ENCODE measurements at regions not wholly inside any gene's neighbourhood (a gene's known extent, or its start where the extent isn't known, plus 50 kb on each side); places are given as distances from the start of the nearest gene placed in this dataset.

GRCh38 chrX:118189000-118189399 lies 72.4 kb upstream of the KLHL13 start:
- Histone ChIP-seq H3K4me1 (ENCODE audit: control insufficient read depth, insufficient read depth, low read length) (no peaks in the 10 kb centered on the region), H3K9me3 (ENCODE audit: control insufficient read depth, low read length) (no peaks in the 10 kb centered on the region), H3K4me3 (ENCODE audit: low read length) (no peak overlapping the region), H3K27ac (ENCODE audit: low read depth, low read length) (no peak overlapping the region), H3K27me3 (ENCODE audit: control insufficient read depth, insufficient read depth, low read length, poor library complexity, severe bottlenecking) (no peaks in the 10 kb centered on the region), H3K9ac (ENCODE audit: extremely low read depth, low read length, poor library complexity, severe bottlenecking) (no peak overlapping the region), H3K36me3 (ENCODE audit: control insufficient read depth, insufficient read depth, low read length) (no peaks in the 10 kb centered on the region)
- WGBS, 2 experiments (ENCODE audit: insufficient coverage in 1 of 2, insufficient read length in 1 of 2) = 94% methylated on average over 3 of the region's 3 CpGs; no CpG with 5 or more reads in 1 of the 2 experiments
- H3K4me1 Mint-ChIP-seq = no peaks in the 10 kb centered on the region
- no peaks in the 10 kb centered on the region for H3K36me3 Mint-ChIP-seq (ENCODE audit: low read depth)
- no peak for TF ChIP-seq CTCF (conservative IDR thresholded peaks at IDR 0.05)
- peaks cover 31% of the 10 kb centered on the region for H3K9me3 Mint-ChIP-seq
- H3K27ac Mint-ChIP-seq = no peak overlapping the region
- H3K27me3 Mint-ChIP-seq (ENCODE audit: insufficient read depth) = no peaks in the 10 kb centered on the region
- H3K4me3 Mint-ChIP-seq = no peak overlapping the region
- no peak for DNase-seq

GRCh38 chrX:118189628-118190027 lies 73.0 kb upstream of the KLHL13 start:
- 74% methylated on average over 3 of the region's 3 CpGs; no CpG with 5 or more reads in 1 of the 2 experiments for WGBS, 2 experiments (ENCODE audit: insufficient coverage in 1 of 2, insufficient read length in 1 of 2)
- H3K4me1 Mint-ChIP-seq = no peaks in the 10 kb centered on the region
- Histone ChIP-seq H3K27me3 (ENCODE audit: control insufficient read depth, insufficient read depth, low read length, poor library complexity, severe bottlenecking) (no peaks in the 10 kb centered on the region), H3K36me3 (ENCODE audit: control insufficient read depth, insufficient read depth, low read length) (no peaks in the 10 kb centered on the region), H3K4me1 (ENCODE audit: control insufficient read depth, insufficient read depth, low read length) (no peaks in the 10 kb centered on the region), H3K9ac (ENCODE audit: extremely low read depth, low read length, poor library complexity, severe bottlenecking) (no peak overlapping the region), H3K9me3 (ENCODE audit: control insufficient read depth, low read length) (no peaks in the 10 kb centered on the region), H3K4me3 (ENCODE audit: low read length) (no peak overlapping the region), H3K27ac (ENCODE audit: low read depth, low read length) (no peak overlapping the region)
- DNase-seq = peak; percentile 44
- peaks cover 30% of the 10 kb centered on the region for H3K9me3 Mint-ChIP-seq
- H3K27me3 Mint-ChIP-seq (ENCODE audit: insufficient read depth) = no peaks in the 10 kb centered on the region
- TF ChIP-seq CTCF (conservative IDR thresholded peaks at IDR 0.05) = no peak
- no peaks in the 10 kb centered on the region for H3K36me3 Mint-ChIP-seq (ENCODE audit: low read depth)
- no peak overlapping the region for H3K4me3 Mint-ChIP-seq
- H3K27ac Mint-ChIP-seq = no peak overlapping the region

- H3K27me3 ChIP-seq (ENCODE audit: control insufficient read depth, insufficient read depth, low read length, poor library complexity, severe bottlenecking) = no peaks in the 10 kb centered on the region
- WGBS, 2 experiments (ENCODE audit: insufficient coverage in 1 of 2, insufficient read length in 1 of 2) = 88% methylated on average over 1 of the region's 1 CpG; no CpG with 5 or more reads in 1 of the 2 experiments
- no peak overlapping the region for H3K27ac Mint-ChIP-seq
- no peak overlapping the region for H3K9ac ChIP-seq (ENCODE audit: extremely low read depth, low read length, poor library complexity, severe bottlenecking)
- no peak overlapping the region for H3K4me3 ChIP-seq (ENCODE audit: low read length)
- no peak overlapping the region for H3K4me3 Mint-ChIP-seq
- H3K36me3 ChIP-seq (ENCODE audit: control insufficient read depth, insufficient read depth, low read length) = no peaks in the 10 kb centered on the region
- no peaks in the 10 kb centered on the region for H3K4me1 ChIP-seq (ENCODE audit: control insufficient read depth, insufficient read depth, low read length)
- H3K27ac ChIP-seq (ENCODE audit: low read depth, low read length) = no peak overlapping the region
- no peaks in the 10 kb centered on the region for H3K27me3 Mint-ChIP-seq (ENCODE audit: insufficient read depth)
- H3K36me3 Mint-ChIP-seq (ENCODE audit: low read depth) = no peaks in the 10 kb centered on the region
- no peak for TF ChIP-seq CTCF (conservative IDR thresholded peaks at IDR 0.05)
- H3K9me3 ChIP-seq (ENCODE audit: control insufficient read depth, low read length) = no peaks in the 10 kb centered on the region
- H3K9me3 Mint-ChIP-seq = peaks cover 53% of the 10 kb centered on the region
- H3K4me1 Mint-ChIP-seq = no peaks in the 10 kb centered on the region
- DNase-seq = no peak
Observed at GRCh38 chrX:118197730-118198129, 81.1 kb upstream of the KLHL13 start.

All from endodermal cell (in vitro differentiated cells).